HG02852 (cell line): ENCODE measurements at regions not wholly inside any gene's neighbourhood (a gene's known extent, or its start where the extent isn't known, plus 50 kb on each side); places are given as distances from the start of the nearest gene placed in this dataset.
A peak's percentile ranks its signal among the peaks of the same experiment; 100 is the strongest.
"Not testable (repeated sequence)": the region's sequence is repeated elsewhere in the genome, so short reads cannot be mapped to it uniquely, and the experiment has no call there.

Source experiments
- ATAC-seq: cut with Tn5 transposase; IDR thresholded peaks from one replicate; pipeline ENCODE4 v1.9.1; 2021; ENCODE audit warnings: mild to moderate bottlenecking, moderate library complexity; ENCODE audit not compliant: unreplicated experiment

GRCh38 chr14:87640553-87640952, 352.4 kb downstream of the GALC start:
- ATAC-seq, result no peak

DNA sequence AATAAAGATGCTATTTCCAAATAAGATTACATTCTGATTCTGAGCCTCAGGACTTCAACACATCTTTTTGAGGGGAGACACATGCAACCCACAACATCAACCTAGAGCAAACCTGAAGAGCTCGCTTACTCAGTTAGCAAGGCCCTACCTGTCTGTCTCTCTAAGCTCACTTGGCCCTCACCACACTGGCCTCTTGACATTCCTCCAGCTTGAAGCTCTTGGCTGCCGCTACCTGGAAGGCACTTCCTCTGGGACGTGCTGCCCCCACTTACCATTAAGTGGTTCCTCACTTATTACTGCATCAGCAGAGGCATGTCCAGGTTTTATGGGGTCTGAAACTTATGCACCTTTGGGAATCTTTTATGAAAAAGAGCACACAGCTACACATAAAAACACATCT, 354.8 kb downstream of the GALC start:
- no peak for ATAC-seq

DNA sequence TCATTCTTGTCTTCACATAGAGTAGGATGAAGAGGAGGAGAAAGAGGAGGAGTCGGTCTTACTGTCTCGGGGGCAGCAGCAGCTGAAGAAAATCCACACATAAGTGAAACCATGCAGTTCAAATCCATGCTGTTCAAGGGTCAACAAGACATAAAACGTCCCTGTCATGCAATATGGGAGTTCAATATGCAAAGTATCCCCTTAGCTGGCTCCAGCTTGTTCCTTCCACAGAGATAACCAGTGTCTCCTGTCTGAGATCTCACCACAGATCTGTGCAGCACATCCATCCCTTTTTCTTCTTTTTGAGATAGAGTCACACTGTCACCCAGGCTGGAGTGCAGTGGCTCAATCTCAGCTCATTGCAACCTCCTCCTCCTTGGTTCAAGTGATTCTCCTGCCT, 357.5 kb downstream of the GALC start:
- no peak for ATAC-seq

GRCh38 chr14:87632796-87633195, 360.2 kb downstream of the GALC start:
- ATAC-seq, result no peak

- no peak for ATAC-seq
Observed at GRCh38 chr14:87630846-87631245, 362.1 kb downstream of the GALC start.

DNA sequence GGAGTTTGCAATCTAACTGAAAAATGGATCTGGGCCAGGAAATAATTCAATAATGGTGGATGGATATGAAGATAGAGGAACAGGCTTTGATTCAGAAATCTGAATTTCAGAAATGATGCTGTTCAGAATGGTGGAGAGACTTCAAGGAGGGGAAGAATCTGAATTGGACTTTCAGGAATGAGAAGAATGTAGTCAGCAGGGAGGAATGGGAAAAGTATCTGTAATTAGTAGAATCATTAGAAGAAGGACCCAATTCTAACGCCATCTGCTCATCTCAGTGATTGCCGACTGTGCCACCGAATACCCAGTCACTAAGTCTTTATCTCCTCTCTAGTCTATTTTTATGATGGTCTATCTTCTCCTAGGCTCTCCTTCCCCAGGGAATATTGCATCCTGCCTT, 363.2 kb downstream of the GALC start:
- no peak for ATAC-seq

GRCh38 chr14:87628780-87629179, 364.2 kb downstream of the GALC start:
- ATAC-seq, result no peak

DNA sequence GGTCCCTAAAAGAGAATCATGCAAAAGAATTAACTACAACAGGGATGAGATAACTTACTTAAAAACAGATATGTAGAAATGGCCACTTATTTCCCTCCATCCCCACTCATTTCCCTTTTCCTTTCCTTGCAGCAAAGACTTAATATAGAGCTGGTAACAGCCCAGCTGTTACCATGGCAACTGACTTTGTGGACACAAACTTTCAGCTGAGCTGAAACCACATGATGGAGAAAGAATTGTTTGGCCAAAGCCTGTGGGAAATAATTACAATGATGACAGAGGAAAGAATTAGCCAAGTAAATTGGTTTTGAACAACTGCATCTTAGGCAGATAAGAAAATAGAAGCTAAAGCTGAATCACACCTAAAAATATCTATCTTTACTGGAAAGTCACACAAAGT, 364.9 kb downstream of the GALC start:
- ATAC-seq, result no peak

DNA sequence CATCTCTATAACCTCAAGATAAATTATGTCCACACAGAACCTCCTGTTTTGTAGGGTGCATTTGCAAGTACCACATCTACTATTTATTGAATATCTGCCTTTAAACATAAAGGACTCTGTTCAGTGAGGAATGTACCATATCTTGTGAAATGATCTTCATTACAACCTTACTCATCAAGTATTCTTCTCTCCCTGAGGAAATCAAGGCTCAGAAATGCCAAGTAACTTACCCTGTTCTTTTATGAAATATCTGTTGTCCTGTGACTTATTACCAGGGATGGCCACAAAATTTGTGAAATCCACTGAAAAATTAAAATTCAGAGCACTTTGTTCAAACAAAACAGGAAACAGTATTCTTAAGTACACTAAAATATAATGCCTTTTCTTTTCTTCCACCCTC, 366.7 kb downstream of the GALC start:
- ATAC-seq, result no peak

DNA sequence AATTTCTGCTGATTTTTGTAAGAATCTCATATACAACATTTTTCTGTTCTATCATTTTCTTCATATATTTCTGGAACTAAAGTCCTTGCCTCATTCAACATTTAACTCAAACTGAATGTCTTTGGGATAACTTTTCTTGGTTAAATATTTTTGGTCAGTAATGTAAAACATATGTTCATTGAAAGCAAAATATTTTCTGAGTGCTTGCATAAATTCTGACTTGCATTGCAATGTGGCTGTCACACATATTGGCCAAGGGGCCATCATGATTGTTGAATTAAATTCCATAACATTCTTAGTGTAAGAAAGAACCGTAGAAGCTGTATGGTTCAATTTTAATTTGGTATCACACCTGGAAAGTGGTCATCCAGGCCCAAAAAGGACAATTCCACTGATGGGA, 369.4 kb downstream of the GALC start:
- ATAC-seq, result no peak

DNA sequence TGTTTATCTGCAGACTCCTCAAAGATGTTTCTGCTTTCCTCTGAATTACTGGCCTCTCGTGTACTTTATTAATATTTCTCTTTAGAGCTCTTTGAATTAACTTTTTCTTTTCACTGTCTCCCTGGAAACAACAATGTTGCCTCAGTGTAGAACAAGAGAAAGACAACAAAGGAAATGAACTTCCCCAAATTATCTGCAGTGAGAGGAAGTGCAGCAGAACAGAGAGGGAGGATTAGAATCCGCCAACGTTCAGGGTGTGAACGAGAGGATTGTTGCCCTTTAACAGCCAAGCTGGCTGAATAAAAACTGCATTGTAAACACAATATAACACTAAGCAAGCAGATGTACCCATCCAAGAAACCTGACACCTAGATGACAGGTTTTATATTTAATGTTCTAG, 375.9 kb downstream of the GALC start:
- ATAC-seq, result no peak

DNA sequence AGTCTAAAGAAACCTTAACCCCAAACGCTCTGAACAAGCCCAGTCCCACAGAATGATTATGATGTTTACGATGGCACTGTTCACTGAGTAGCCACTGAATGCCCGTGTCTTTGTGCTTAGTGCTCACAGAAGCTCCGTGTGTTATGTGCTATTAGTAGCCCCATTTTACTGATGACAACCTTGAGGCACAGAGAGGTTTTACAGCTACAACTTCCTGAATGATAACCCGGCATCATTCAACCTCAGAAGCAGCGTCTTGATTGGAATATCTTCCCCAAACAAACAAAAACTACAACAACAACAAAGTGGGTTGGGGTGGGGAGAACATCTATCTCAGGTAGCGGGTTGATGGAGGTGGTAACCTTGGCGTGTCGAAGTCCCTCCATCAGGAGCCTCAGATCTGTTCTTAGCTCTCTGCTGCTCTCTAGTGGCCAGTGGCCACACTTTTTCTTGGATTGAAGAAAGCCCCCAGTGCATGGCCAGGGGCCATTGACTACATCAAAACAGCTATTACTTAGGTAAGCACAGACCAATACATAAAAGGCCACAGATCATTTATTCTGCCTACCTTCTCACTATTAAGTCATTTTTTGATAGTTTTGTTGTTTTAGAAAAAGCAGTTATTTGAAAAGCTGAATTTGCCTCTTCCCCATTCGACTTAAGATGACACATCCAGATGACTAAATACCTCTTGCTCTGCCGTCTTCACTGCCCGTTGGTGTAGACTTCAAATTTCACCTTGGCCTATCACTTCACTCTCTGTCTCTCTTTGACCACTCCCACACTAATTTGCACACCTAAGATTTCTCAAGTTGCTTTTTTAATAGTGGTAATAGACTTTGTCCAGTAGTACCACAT, 376.9 kb downstream of the GALC start:
- ATAC-seq, result peak; percentile 88

- ATAC-seq, result no peak
Observed at GRCh38 chr14:87615047-87615446, 377.9 kb downstream of the GALC start.

GRCh38 chr14:87613881-87614280, 379.1 kb downstream of the GALC start:
- ATAC-seq, result no peak

- ATAC-seq, result not testable (repeated sequence)
Observed at GRCh38 chr14:87607056-87607455, 385.9 kb downstream of the GALC start.

DNA sequence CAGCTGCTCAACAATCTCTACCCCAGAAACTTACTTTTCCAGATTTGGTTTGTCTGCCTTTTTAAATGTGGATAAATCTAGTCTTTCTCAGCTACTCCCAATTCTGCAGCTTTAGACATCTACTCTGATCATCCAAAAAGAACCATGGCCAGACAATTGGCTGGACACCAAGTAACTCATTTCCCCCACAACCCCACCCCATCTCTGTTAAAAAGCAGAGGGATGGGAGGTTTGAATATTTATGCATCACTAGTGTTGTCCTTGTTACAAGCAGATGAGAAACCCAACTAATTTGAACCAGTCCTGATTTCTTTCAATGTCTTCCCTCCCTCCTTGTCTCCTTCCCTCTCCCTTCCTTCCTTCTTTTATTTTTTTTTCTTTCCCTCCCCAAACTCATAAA, 391.9 kb downstream of the GALC start:
- ATAC-seq, result no peak

- ATAC-seq, result no peak
Observed at GRCh38 chr14:87600240-87600639, 392.7 kb downstream of the GALC start.

- no peak for ATAC-seq
Observed at GRCh38 chr14:87581298-87581697, 411.7 kb downstream of the GALC start.

DNA sequence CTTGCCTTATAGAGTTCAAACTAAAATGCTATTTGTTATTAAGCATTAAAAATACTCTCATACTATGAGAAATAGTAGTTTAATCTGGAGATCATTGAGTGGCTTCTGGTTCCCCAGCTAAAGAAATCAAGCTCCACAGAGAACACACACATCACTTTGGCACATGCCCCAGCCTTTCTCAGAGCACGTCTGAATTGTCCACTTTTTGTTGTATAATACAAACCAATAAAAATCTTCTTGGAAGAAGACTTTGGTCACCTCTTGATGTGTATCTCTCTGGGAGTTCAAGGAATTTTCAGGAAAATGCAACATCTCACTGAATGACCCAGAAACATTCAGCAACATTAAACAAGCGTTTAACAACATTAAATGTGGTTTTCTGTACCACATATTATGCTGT, 413.9 kb downstream of the GALC start:
- ATAC-seq, result no peak

DNA sequence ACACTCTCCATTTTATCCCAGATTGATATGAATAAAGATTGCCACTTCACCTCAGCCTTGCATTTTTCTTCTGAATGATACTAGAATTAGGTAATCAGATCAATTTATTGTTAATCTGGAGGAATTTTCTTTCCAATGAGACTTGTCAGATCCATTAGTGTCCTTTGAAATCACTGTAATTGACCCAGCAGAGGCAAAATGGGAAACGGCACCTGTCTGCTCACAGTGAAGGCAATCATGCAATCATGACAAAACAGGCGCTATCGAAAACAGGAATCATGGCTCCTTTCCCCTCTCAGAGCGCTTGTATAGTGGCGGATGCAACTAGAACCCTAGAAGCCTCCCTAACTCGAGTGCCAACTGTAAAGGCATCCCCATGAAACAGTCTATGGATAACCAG, 417.6 kb downstream of the GALC start:
- ATAC-seq, result no peak

DNA sequence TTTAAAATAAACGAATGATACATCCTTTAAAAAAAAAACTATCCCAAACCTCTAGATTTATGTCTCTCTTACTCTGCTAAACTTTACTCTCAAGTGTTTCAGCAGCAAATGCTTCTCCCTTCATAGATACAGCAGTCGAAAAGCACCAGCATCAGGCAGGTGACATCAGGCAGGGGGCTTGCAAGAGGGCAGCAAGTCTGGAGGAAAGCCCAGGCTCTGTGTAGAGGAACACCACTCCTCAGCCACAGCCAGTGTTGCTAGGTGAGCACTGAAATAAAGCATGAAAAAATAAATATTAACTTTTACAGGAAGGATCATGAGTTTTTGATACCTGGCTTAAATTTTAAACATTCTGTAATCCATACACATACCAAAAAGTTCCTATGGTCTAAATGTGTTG, 419.4 kb downstream of the GALC start:
- ATAC-seq, result no peak

DNA sequence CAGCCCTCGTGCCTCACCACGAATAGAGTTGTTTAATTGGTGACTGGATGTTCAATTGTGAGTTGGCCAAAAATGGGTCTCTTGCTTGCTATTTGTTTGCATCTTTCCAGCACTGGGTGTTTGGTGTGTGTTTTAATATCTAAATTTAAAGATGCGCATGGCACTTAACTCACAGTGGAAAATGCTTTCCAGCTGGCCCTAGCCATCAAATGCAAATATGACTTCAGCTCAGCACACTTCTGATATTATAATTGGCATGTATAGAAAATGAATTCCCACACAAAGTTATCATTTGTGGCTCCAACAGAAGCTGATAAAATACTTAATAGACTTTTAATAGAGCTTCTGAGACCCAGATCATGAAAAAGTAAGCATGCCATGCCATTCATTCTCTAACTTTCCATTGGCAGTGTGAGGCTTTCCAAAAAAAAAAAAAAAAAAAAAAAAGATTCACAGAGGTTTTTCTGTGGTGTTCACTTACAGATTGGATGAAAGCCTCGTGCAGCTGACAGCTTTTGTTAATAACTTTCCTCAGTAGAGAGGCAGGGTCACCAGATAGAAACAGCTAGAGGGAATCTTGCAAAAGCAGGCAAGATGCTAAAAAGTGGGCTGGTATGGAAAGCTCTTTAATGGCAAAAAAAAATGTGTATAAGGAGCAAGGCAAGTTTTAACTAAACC, 425.2 kb downstream of the GALC start:
- ATAC-seq, result no peak

- ATAC-seq, result no peak
Observed at GRCh38 chr14:87566991-87567390, 426.0 kb downstream of the GALC start.
